ENCODE measurements at regions not wholly inside any gene's neighbourhood (a gene's known extent, or its start where the extent isn't known, plus 50 kb on each side); places are given as distances from the start of the nearest gene placed in this dataset.

DNA sequence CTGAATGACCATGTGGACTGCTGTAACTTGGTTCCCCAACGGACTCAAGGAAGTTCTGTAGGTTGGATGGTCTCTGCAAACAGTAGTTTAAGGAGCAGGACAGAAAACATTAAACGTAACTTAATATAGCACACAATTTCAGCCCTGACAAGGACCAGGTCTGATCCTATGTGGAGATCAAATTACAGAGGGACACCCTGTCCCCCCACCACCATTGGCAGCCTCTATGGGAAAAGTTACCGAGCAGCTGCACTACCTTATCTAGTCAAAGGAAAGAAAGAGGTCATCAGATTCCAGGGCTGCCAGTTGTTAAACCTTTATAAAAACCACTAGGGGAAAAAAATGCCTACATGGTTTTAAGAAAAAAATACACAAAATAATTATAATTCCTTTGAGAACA, 191.5 kb upstream of the RSPO3 start:
- peaks cover 2% of the 10 kb centered on the region for H3K27me3 Mint-ChIP-seq (ENCODE audit: low read depth)
- H3K36me3 Mint-ChIP-seq (ENCODE audit: low read depth), result no peaks in the 10 kb centered on the region
- no peak overlapping the region for H3K27ac Mint-ChIP-seq
- intact Hi-C loops (cut with micrococcal nuclease), result no loop called here
- H3K9me3 Mint-ChIP-seq, result no peaks in the 10 kb centered on the region
- H3K4me1 Mint-ChIP-seq (ENCODE audit: low read depth), result no peaks in the 10 kb centered on the region
- CTCF ChIA-PET, result no interaction called here
- DNase-seq, result no peak
- H3K4me3 Mint-ChIP-seq, result no peak overlapping the region

DNA sequence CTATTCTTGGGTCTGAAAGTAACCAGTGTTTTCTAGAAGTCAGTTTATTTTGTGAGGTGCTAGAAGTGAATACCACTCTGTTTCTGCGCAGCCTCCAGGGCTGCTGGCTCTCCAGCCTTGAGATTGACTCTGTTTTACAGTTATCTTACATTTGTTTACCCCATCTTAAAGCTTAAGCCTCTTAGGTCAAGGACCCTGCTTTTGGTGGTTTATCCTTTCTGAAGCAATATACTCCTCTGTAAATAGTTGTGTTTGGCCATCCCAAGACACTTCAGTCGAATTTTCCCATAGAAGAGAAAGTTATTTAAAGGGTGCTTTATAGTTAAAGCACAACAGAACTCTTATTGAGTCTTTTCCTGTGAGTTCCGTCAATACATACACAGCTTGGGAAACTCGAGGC, 190.6 kb upstream of the RSPO3 start:
- no peaks in the 10 kb centered on the region for H3K4me1 Mint-ChIP-seq (ENCODE audit: low read depth)

GRCh38 chr6:126937426-126937825, 181.0 kb upstream of the RSPO3 start:
- no peak overlapping the region for H3K27ac Mint-ChIP-seq
- H3K9me3 Mint-ChIP-seq, result no peaks in the 10 kb centered on the region
- no peaks in the 10 kb centered on the region for H3K36me3 Mint-ChIP-seq (ENCODE audit: low read depth)
- H3K27me3 Mint-ChIP-seq (ENCODE audit: low read depth), result no peaks in the 10 kb centered on the region
- DNase-seq, result no peak
- H3K4me3 Mint-ChIP-seq, result no peak overlapping the region
- no peaks in the 10 kb centered on the region for H3K4me1 Mint-ChIP-seq (ENCODE audit: low read depth)
- intact Hi-C loops (cut with micrococcal nuclease), result no loop called here
- CTCF ChIA-PET, result no interaction called here

More for the DNA sequence above, 190.6 kb upstream of the RSPO3 start:
- intact Hi-C loops (cut with micrococcal nuclease), result no loop called here
- no peaks in the 10 kb centered on the region for H3K36me3 Mint-ChIP-seq (ENCODE audit: low read depth)
- no peak overlapping the region for H3K27ac Mint-ChIP-seq
- no peaks in the 10 kb centered on the region for H3K9me3 Mint-ChIP-seq
- CTCF ChIA-PET, result no interaction called here
- DNase-seq, result no peak
- H3K27me3 Mint-ChIP-seq (ENCODE audit: low read depth), result peaks cover under 1% of the 10 kb centered on the region
- no peak overlapping the region for H3K4me3 Mint-ChIP-seq

DNA sequence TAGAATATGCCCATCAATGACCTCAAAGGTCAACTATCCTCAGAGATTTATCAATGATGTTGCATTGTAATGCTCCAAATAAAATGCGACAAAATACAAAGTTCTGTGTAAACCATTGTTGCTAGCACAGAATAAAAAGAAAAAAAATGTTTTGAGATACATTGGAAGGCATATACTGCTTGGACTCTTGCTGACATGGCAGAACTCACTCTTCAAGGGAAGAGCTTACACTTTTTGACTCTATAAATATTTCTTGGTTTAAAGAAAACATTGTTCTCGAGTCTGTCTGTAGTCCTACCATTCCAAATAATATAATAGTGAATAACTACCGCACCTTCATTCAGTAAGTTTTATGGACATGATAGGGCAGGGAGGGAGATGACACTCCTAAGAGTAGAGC, 178.7 kb upstream of the RSPO3 start:
- Mint-ChIP-seq H3K36me3 (ENCODE audit: low read depth) (no peaks in the 10 kb centered on the region), H3K4me3 (no peak overlapping the region), H3K4me1 (ENCODE audit: low read depth) (no peaks in the 10 kb centered on the region), H3K27ac (no peak overlapping the region), H3K27me3 (ENCODE audit: low read depth) (no peaks in the 10 kb centered on the region), H3K9me3 (no peaks in the 10 kb centered on the region)
- intact Hi-C loops (cut with micrococcal nuclease), result no loop called here
- CTCF ChIA-PET, result no interaction called here
- DNase-seq, result no peak

DNA sequence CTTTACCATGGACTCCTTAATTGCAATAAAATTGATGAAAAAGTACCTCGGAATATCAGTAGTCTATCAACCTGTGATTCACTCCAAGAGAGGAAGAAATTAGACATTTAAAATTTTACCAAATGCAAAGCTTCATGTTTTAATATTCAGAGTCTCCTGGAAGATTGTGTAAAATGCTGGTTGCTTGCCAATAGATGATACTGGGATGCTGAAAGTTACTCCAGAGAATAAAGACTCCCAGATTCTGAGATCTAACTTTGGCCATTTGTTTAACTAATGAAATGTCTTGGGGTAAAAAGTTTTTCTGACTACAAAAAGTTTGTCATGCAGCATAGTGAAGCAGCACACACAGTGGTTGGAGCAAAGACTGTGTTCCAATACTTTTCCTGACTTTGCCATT, 176.7 kb upstream of the RSPO3 start:
- no peaks in the 10 kb centered on the region for H3K36me3 Mint-ChIP-seq (ENCODE audit: low read depth)
- H3K27ac Mint-ChIP-seq, result no peak overlapping the region
- intact Hi-C loops (cut with micrococcal nuclease), result no loop called here
- no peak for DNase-seq
- no peaks in the 10 kb centered on the region for H3K27me3 Mint-ChIP-seq (ENCODE audit: low read depth)
- no peaks in the 10 kb centered on the region for H3K4me1 Mint-ChIP-seq (ENCODE audit: low read depth)
- CTCF ChIA-PET, result no interaction called here
- no peaks in the 10 kb centered on the region for H3K9me3 Mint-ChIP-seq
- H3K4me3 Mint-ChIP-seq, result no peak overlapping the region

DNA sequence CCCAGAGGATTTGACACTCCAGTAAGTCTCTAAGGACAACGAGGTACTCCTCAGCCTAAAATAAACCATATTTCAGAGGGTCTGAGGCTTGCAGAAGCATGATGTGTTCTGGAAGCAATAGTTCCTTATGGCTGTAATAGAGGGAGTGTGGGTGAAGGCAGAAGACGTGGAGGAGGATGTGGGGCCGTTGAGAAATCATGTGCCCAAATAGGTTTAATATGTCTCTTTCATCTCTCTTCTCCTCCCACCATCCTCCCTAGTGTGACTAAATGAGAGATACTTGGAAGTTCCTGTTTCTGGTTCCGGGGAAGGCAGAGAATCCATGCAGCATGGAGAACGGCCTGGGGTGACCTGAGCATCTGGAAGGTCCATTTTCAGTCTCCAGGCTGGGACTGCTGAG, 174.0 kb upstream of the RSPO3 start:
- Mint-ChIP-seq H3K27me3 (ENCODE audit: low read depth) (no peaks in the 10 kb centered on the region), H3K36me3 (ENCODE audit: low read depth) (no peaks in the 10 kb centered on the region), H3K4me1 (ENCODE audit: low read depth) (no peaks in the 10 kb centered on the region), H3K9me3 (no peaks in the 10 kb centered on the region), H3K27ac (no peak overlapping the region), H3K4me3 (no peak overlapping the region)
- DNase-seq, result no peak
- intact Hi-C loops (cut with micrococcal nuclease), result no loop called here
- CTCF ChIA-PET, result interaction anchor here (0.6 kb wide), 1 partner anchor 241 kb away, joined by 5 read pairs; no protein-coding TSS in a partner anchor

DNA sequence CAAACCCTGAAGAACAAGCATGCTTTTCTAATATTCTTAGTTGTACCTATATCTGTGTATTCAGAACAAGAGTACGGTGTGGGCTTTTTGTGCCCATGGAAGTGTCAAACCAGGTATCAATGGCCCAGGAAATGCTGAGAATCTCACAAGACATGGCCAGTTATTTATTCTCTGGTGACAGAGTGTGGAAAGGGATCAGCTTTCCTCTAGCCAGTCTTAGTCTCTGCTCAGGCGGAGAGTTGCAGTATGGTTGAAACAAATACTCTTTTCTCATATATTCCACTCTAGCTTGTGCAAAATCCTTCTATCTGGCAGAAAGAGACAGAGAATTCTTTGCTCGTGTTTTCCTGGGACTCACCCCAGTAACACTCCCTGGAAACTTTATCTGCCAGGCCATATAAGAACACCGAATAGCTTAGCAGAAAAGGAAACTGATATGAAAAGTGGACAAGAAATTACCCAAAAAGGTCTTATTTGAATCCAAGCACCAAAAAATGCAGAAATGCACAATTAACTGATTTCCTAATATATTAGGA, 173.3 kb upstream of the RSPO3 start:
- intact Hi-C loops (cut with micrococcal nuclease), result no loop called here
- CTCF ChIA-PET, result no interaction called here
- no peak overlapping the region for H3K4me3 Mint-ChIP-seq
- no peak for DNase-seq
- H3K27me3 Mint-ChIP-seq (ENCODE audit: low read depth), result no peaks in the 10 kb centered on the region
- no peak overlapping the region for H3K27ac Mint-ChIP-seq
- H3K4me1 Mint-ChIP-seq (ENCODE audit: low read depth), result no peaks in the 10 kb centered on the region
- no peaks in the 10 kb centered on the region for H3K36me3 Mint-ChIP-seq (ENCODE audit: low read depth)
- no peaks in the 10 kb centered on the region for H3K9me3 Mint-ChIP-seq

DNA sequence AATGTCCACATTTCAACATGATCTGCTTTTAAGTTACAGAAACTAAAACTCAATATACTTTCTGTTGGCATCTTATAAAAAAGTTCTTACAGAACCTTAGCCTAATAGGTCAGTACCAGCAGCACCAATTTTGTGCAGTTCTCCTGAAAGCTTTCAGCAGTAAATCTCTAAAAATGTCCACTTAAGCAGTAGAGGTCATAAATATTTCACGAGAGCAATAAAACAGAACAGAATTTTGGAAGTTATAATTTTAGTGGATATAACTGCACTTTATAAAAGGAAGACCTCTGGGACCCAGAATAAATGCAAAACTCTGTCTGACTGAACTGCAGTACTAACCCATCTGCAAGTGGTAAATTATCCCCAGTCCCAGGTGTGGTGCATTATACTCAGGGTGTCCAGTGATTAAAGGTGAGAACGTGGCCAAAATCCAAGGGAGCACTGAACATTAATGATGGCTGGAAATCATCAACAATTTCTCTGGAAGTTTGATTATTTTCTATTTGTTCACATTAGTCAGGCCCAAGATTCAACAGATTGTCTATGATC, 172.6 kb upstream of the RSPO3 start:
- CTCF ChIA-PET, result no interaction called here
- Mint-ChIP-seq H3K4me3 (no peak overlapping the region), H3K27me3 (ENCODE audit: low read depth) (no peaks in the 10 kb centered on the region), H3K9me3 (no peaks in the 10 kb centered on the region), H3K27ac (no peak overlapping the region), H3K36me3 (ENCODE audit: low read depth) (no peaks in the 10 kb centered on the region), H3K4me1 (ENCODE audit: low read depth) (no peaks in the 10 kb centered on the region)
- DNase-seq, result no peak
- intact Hi-C loops (cut with micrococcal nuclease), result no loop called here

GRCh38 chr6:126947070-126947469, 171.4 kb upstream of the RSPO3 start:
- H3K4me3 Mint-ChIP-seq, result no peak overlapping the region
- CTCF ChIA-PET, result no interaction called here
- intact Hi-C loops (cut with micrococcal nuclease), result no loop called here
- DNase-seq, result no peak
- no peaks in the 10 kb centered on the region for H3K36me3 Mint-ChIP-seq (ENCODE audit: low read depth)
- no peaks in the 10 kb centered on the region for H3K4me1 Mint-ChIP-seq (ENCODE audit: low read depth)
- no peaks in the 10 kb centered on the region for H3K9me3 Mint-ChIP-seq
- H3K27ac Mint-ChIP-seq, result no peak overlapping the region
- H3K27me3 Mint-ChIP-seq (ENCODE audit: low read depth), result peaks cover 4% of the 10 kb centered on the region

DNA sequence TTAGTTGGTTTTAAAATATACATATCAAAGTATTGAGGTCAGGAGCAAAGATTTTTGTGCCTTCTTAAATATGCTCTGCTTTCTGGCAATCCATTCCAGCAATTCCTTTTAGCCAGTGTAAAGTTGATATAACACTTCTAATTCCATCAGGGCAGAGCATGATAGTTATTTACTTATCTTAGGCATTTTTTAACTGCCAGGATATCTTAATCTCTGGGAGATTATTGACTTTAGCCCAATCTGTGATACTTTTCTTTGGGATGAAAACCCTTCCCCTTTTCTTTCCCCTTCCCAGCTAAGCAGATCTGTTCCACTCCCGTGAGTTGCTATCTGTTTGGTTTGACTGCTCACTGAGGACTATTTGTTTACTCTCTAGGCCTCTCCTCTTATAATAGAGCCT, 168.7 kb upstream of the RSPO3 start:
- no peak for DNase-seq
- Mint-ChIP-seq H3K36me3 (ENCODE audit: low read depth) (no peaks in the 10 kb centered on the region), H3K4me3 (no peak overlapping the region), H3K27ac (no peak overlapping the region), H3K9me3 (no peaks in the 10 kb centered on the region), H3K4me1 (ENCODE audit: low read depth) (no peaks in the 10 kb centered on the region), H3K27me3 (ENCODE audit: low read depth) (peaks cover 7% of the 10 kb centered on the region)
- intact Hi-C loops (cut with micrococcal nuclease), result no loop called here
- CTCF ChIA-PET, result no interaction called here

- Mint-ChIP-seq H3K27me3 (ENCODE audit: low read depth) (peaks cover 7% of the 10 kb centered on the region), H3K4me1 (ENCODE audit: low read depth) (no peaks in the 10 kb centered on the region), H3K9me3 (no peaks in the 10 kb centered on the region), H3K27ac (no peak overlapping the region), H3K4me3 (no peak overlapping the region), H3K36me3 (ENCODE audit: low read depth) (no peaks in the 10 kb centered on the region)
- no peak for DNase-seq
- CTCF ChIA-PET, result no interaction called here
- intact Hi-C loops (cut with micrococcal nuclease), result no loop called here
These were observed 162.8 kb upstream of the RSPO3 start for GRCh38 chr6:126955621-126956020.

GRCh38 chr6:126957721-126958120, 160.8 kb upstream of the RSPO3 start:
- H3K9me3 Mint-ChIP-seq, result no peaks in the 10 kb centered on the region
- DNase-seq, result no peak
- intact Hi-C loops (cut with micrococcal nuclease), result no loop called here
- CTCF ChIA-PET, result interaction anchor here (0.6 kb wide), 1 partner anchor 638 kb away, joined by 9 read pairs; no protein-coding TSS in a partner anchor
- no peak overlapping the region for H3K4me3 Mint-ChIP-seq
- no peak overlapping the region for H3K27ac Mint-ChIP-seq
- no peaks in the 10 kb centered on the region for H3K4me1 Mint-ChIP-seq (ENCODE audit: low read depth)
- peaks cover under 1% of the 10 kb centered on the region for H3K27me3 Mint-ChIP-seq (ENCODE audit: low read depth)
- H3K36me3 Mint-ChIP-seq (ENCODE audit: low read depth), result no peaks in the 10 kb centered on the region

DNA sequence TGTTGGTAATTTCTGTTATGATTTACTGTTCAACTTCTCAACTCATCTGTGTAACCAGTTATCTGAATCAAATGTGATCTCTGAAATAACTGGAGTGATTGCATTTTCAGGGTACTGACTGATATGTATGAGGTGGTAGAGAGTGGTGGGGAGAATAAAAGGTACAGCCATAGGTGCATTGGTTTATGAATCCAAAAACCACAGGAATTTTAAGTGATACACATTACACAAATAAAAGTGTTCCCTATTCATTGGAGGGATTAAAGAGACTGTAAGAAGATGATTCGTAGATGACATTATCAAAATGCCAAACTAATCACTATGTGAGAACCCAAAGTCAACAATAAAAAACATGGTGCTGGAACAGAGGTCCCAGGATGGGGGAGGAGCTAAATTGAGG, 158.7 kb upstream of the RSPO3 start:
- Mint-ChIP-seq H3K4me1 (ENCODE audit: low read depth) (no peaks in the 10 kb centered on the region), H3K27ac (no peak overlapping the region), H3K9me3 (no peaks in the 10 kb centered on the region), H3K4me3 (no peak overlapping the region), H3K27me3 (ENCODE audit: low read depth) (no peaks in the 10 kb centered on the region), H3K36me3 (ENCODE audit: low read depth) (no peaks in the 10 kb centered on the region)
- CTCF ChIA-PET, result no interaction called here
- DNase-seq, result no peak
- intact Hi-C loops (cut with micrococcal nuclease), result no loop called here

Data from activated naive CD4-positive, alpha-beta T cell treated with anti-CD3 and anti-CD28 coated beads for 36 hours (primary cell).